T-helper 2 cell treated with Interferon-gamma antibody and Interleukin-4, amounts not matched to agents 5 μg/mL and 100 μg/mL, for 36 hours (primary cell): ENCODE measurements at regions not wholly inside any gene's neighbourhood (a gene's known extent, or its start where the extent isn't known, plus 50 kb on each side); places are given as distances from the start of the nearest gene placed in this dataset.
"Not testable (repeated sequence)": the region's sequence is repeated elsewhere in the genome, so short reads cannot be mapped to it uniquely, and the experiment has no call there.

Experiments
- DNase-seq: peaks from one replicate; pipeline ENCODE4 v3.0.0; 2021; ENCODE audit warnings: low spot score
- H3K27ac Mint-ChIP-seq: one replicate; pipeline ENCODE4 v1.8.0; 2021; ENCODE audit warnings: mild to moderate bottlenecking, mixed read lengths
- H3K27me3 Mint-ChIP-seq: one replicate; pipeline ENCODE4 v1.8.0; 2021; ENCODE audit warnings: low read depth, mixed read lengths
- H3K36me3 Mint-ChIP-seq: one replicate; pipeline ENCODE4 v1.8.0; 2021; ENCODE audit warnings: low read depth, mixed read lengths
- H3K4me1 Mint-ChIP-seq: one replicate; pipeline ENCODE4 v1.8.0; 2021; ENCODE audit warnings: low read depth, mixed read lengths
- H3K4me3 Mint-ChIP-seq: one replicate; pipeline ENCODE4 v1.8.0; 2022; ENCODE audit warnings: mild to moderate bottlenecking, moderate library complexity, mixed read lengths
- H3K9me3 Mint-ChIP-seq: one replicate; pipeline ENCODE4 v1.8.0; 2021; ENCODE audit warnings: mixed read lengths

GRCh38 chr5:124628721-124629596, 117.5 kb downstream of the ZNF608 start:
- Mint-ChIP-seq H3K27me3 (no peaks in the 10 kb centered on the region), H3K9me3 (no peaks in the 10 kb centered on the region), H3K36me3 (no peaks in the 10 kb centered on the region), H3K4me1 (no peaks in the 10 kb centered on the region), H3K27ac (no peak overlapping the region), H3K4me3 (no peak overlapping the region)
- DNase-seq: no peak

GRCh38 chr5:124627815-124628595, 118.4 kb downstream of the ZNF608 start:
- Mint-ChIP-seq H3K36me3 (no peaks in the 10 kb centered on the region), H3K4me1 (no peaks in the 10 kb centered on the region), H3K27ac (no peak overlapping the region), H3K9me3 (no peaks in the 10 kb centered on the region), H3K4me3 (no peak overlapping the region), H3K27me3 (no peaks in the 10 kb centered on the region)
- no peak for DNase-seq

GRCh38 chr5:124626053-124626452, 120.4 kb downstream of the ZNF608 start:
- no peaks in the 10 kb centered on the region for H3K27me3 Mint-ChIP-seq
- no peak for DNase-seq
- no peak overlapping the region for H3K27ac Mint-ChIP-seq
- H3K4me3 Mint-ChIP-seq: no peak overlapping the region
- H3K4me1 Mint-ChIP-seq: no peaks in the 10 kb centered on the region
- H3K9me3 Mint-ChIP-seq: no peaks in the 10 kb centered on the region
- no peaks in the 10 kb centered on the region for H3K36me3 Mint-ChIP-seq

DNA sequence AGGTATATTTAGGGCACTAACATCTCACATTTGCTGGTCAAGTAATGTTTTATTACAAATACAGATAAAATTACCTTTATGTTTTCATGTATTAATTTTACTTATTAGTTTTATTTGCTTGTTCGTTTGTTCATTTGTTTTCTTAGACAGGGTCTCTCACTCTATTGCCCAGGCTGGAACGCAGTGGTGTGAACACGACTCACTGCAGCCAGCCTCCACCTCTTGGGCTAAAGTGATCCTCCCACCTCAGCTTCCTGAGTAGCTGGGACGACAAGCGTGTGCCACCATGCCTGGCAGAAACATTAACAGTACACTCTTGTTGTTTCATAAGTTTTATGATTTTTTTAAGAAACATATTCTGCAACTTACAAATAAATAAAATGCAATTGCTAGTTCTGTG, 123.2 kb downstream of the ZNF608 start:
- H3K27me3 Mint-ChIP-seq: no peaks in the 10 kb centered on the region
- no peaks in the 10 kb centered on the region for H3K4me1 Mint-ChIP-seq
- DNase-seq: no peak
- no peak overlapping the region for H3K27ac Mint-ChIP-seq
- H3K4me3 Mint-ChIP-seq: no peak overlapping the region
- no peaks in the 10 kb centered on the region for H3K36me3 Mint-ChIP-seq
- H3K9me3 Mint-ChIP-seq: no peaks in the 10 kb centered on the region

DNA sequence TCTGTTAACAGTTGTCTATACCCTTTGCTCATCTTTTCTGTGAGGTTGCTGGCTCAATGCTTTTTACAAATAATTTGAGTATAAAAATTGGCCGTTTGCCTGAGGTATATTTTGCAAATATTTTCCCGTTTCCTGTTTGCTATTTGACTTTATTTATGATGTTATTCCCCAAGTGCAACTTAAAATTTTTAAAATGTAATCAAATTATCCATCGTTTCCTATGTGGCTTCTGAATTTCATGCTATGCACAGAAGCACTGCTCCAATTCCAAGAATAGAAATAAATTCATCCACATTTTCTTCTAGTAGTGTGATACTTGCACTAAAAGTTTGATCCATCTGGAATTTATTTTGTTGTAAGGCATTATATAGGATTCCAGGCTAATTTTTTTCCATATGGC, 123.6 kb downstream of the ZNF608 start:
- Mint-ChIP-seq H3K9me3 (no peaks in the 10 kb centered on the region), H3K27ac (no peak overlapping the region), H3K36me3 (no peaks in the 10 kb centered on the region), H3K27me3 (no peaks in the 10 kb centered on the region), H3K4me1 (no peaks in the 10 kb centered on the region), H3K4me3 (no peak overlapping the region)
- no peak for DNase-seq

DNA sequence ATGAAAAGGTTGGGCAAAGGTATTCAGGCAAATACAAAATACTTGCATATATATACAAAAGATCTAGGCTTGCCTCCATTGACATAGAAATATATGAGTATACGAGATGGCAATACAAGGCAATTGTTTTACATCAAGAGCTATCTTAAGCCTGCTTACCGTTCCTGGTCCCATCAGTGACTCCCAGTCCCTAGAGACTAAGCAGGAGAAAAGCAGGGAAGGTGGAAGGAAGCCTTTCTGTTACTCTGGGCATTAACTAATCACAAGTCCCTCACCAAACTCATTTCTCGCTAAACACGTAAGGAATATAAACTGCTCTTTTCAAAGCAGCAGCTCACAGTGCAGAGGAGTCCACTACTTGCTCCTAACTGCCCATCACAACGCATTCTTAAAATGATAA, 125.2 kb downstream of the ZNF608 start:
- no peak overlapping the region for H3K27ac Mint-ChIP-seq
- H3K4me3 Mint-ChIP-seq: no peak overlapping the region
- no peaks in the 10 kb centered on the region for H3K27me3 Mint-ChIP-seq
- H3K4me1 Mint-ChIP-seq: no peaks in the 10 kb centered on the region
- H3K9me3 Mint-ChIP-seq: no peaks in the 10 kb centered on the region
- H3K36me3 Mint-ChIP-seq: no peaks in the 10 kb centered on the region
- DNase-seq: no peak

- Mint-ChIP-seq H3K36me3 (no peaks in the 10 kb centered on the region), H3K27me3 (no peaks in the 10 kb centered on the region), H3K4me3 (no peak overlapping the region), H3K9me3 (no peaks in the 10 kb centered on the region), H3K4me1 (no peaks in the 10 kb centered on the region), H3K27ac (no peak overlapping the region)
- no peak for DNase-seq
These were observed 125.7 kb downstream of the ZNF608 start for GRCh38 chr5:124620743-124621142.

GRCh38 chr5:124619121-124619520, 127.3 kb downstream of the ZNF608 start:
- no peak for DNase-seq
- Mint-ChIP-seq H3K4me1 (no peaks in the 10 kb centered on the region), H3K4me3 (no peak overlapping the region), H3K27ac (no peak overlapping the region), H3K9me3 (no peaks in the 10 kb centered on the region), H3K27me3 (no peaks in the 10 kb centered on the region), H3K36me3 (no peaks in the 10 kb centered on the region)

GRCh38 chr5:124617787-124618186, 128.7 kb downstream of the ZNF608 start:
- H3K4me1 Mint-ChIP-seq: no peaks in the 10 kb centered on the region

GRCh38 chr5:124614836-124615385, 131.5 kb downstream of the ZNF608 start:
- Mint-ChIP-seq H3K27me3 (no peaks in the 10 kb centered on the region), H3K4me3 (no peak overlapping the region), H3K36me3 (no peaks in the 10 kb centered on the region), H3K27ac (no peak overlapping the region), H3K9me3 (no peaks in the 10 kb centered on the region), H3K4me1 (no peaks in the 10 kb centered on the region)
- DNase-seq: no peak

More at GRCh38 chr5:124617787-124618186, 128.7 kb downstream of the ZNF608 start:
- Mint-ChIP-seq H3K9me3 (no peaks in the 10 kb centered on the region), H3K36me3 (no peaks in the 10 kb centered on the region), H3K4me3 (no peak overlapping the region), H3K27me3 (no peaks in the 10 kb centered on the region), H3K27ac (no peak overlapping the region)
- DNase-seq: no peak

DNA sequence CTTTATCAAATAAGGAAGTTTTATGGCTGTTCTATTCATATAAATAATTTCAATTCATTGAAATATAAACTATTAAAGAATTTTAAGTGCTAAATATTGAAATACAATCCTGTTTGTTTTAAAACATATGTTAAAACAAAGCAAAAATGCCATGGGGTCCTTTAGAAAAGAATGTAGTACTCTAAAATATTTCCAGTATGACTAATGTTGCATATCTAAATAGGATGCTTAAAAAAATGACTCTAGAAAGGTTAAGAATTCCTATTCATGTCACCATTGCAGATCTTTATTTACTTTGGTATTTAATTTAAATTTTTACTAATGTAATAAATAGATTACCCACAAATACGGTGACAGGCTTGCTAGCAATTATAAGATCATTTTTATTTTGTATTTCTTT, 132.3 kb downstream of the ZNF608 start:
- no peaks in the 10 kb centered on the region for H3K27me3 Mint-ChIP-seq
- H3K36me3 Mint-ChIP-seq: no peaks in the 10 kb centered on the region
- DNase-seq: no peak
- no peak overlapping the region for H3K27ac Mint-ChIP-seq
- H3K4me1 Mint-ChIP-seq: no peaks in the 10 kb centered on the region
- H3K4me3 Mint-ChIP-seq: no peak overlapping the region
- H3K9me3 Mint-ChIP-seq: no peaks in the 10 kb centered on the region

- Mint-ChIP-seq H3K4me3 (no peak overlapping the region), H3K27ac (no peak overlapping the region), H3K36me3 (no peaks in the 10 kb centered on the region), H3K9me3 (no peaks in the 10 kb centered on the region), H3K27me3 (no peaks in the 10 kb centered on the region), H3K4me1 (no peaks in the 10 kb centered on the region)
- no peak for DNase-seq
These were observed 133.0 kb downstream of the ZNF608 start for GRCh38 chr5:124613273-124613953.

- Mint-ChIP-seq H3K9me3 (peaks cover 6% of the 10 kb centered on the region), H3K36me3 (no peaks in the 10 kb centered on the region), H3K4me1 (no peaks in the 10 kb centered on the region), H3K27me3 (no peaks in the 10 kb centered on the region), H3K27ac (no peak overlapping the region), H3K4me3 (no peak overlapping the region)
- DNase-seq: no peak
These were observed 134.4 kb downstream of the ZNF608 start for GRCh38 chr5:124612023-124612422.

- H3K27me3 Mint-ChIP-seq, H3K27ac Mint-ChIP-seq, DNase-seq, H3K36me3 Mint-ChIP-seq, H3K9me3 Mint-ChIP-seq, H3K4me1 Mint-ChIP-seq, H3K4me3 Mint-ChIP-seq: not testable (repeated sequence)
These were observed 135.2 kb downstream of the ZNF608 start for GRCh38 chr5:124611262-124611661.
